ENCODE measurements at regions not wholly inside any gene's neighbourhood (a gene's known extent, or its start where the extent isn't known, plus 50 kb on each side); places are given as distances from the start of the nearest gene placed in this dataset.
"Not testable (repeated sequence)": the region's sequence is repeated elsewhere in the genome, so short reads cannot be mapped to it uniquely, and the experiment has no call there.

- no peak for DNase-seq
These were observed 290.5 kb upstream of the FOXF1 start for GRCh38 chr16:86219655-86220445.

- DNase-seq, result no peak
These were observed 289.8 kb upstream of the FOXF1 start for GRCh38 chr16:86220561-86220960.

- DNase-seq, result no peak
These were observed 289.2 kb upstream of the FOXF1 start for GRCh38 chr16:86221085-86221484.

- no peak for DNase-seq
These were observed 287.8 kb upstream of the FOXF1 start for GRCh38 chr16:86222547-86222946.

- DNase-seq, result no peak
These were observed 287.3 kb upstream of the FOXF1 start for GRCh38 chr16:86222965-86223551.

GRCh38 chr16:86224126-86224525 is 286.2 kb upstream of the FOXF1 start:
- DNase-seq, result no peak

GRCh38 chr16:86224629-86225028 is 285.7 kb upstream of the FOXF1 start:
- no peak for DNase-seq

GRCh38 chr16:86225905-86226371 is 284.4 kb upstream of the FOXF1 start:
- no peak for DNase-seq

GRCh38 chr16:86227041-86227440 is 283.3 kb upstream of the FOXF1 start:
- DNase-seq, result no peak

GRCh38 chr16:86227801-86228200 is 282.5 kb upstream of the FOXF1 start:
- no peak for DNase-seq

- DNase-seq, result no peak
These were observed 281.6 kb upstream of the FOXF1 start for GRCh38 chr16:86228713-86229112.

- DNase-seq, result no peak
These were observed 281.0 kb upstream of the FOXF1 start for GRCh38 chr16:86229283-86229682.

GRCh38 chr16:86229866-86230656 is 280.3 kb upstream of the FOXF1 start:
- no peak for DNase-seq

- no peak for DNase-seq
These were observed 278.9 kb upstream of the FOXF1 start for GRCh38 chr16:86231321-86231995.

- DNase-seq, result no peak
These were observed 278.4 kb upstream of the FOXF1 start for GRCh38 chr16:86231996-86232350.

- no peak for DNase-seq
These were observed 277.8 kb upstream of the FOXF1 start for GRCh38 chr16:86232496-86232895.

GRCh38 chr16:86233506-86233905 is 276.8 kb upstream of the FOXF1 start:
- not testable (repeated sequence) for DNase-seq

- DNase-seq, result no peak
These were observed 270.9 kb upstream of the FOXF1 start for GRCh38 chr16:86239381-86239780.

- no peak for DNase-seq
These were observed 269.5 kb upstream of the FOXF1 start for GRCh38 chr16:86240716-86241363.

- DNase-seq, result no peak
These were observed 268.6 kb upstream of the FOXF1 start for GRCh38 chr16:86241681-86242080.

- no peak for DNase-seq
These were observed 267.8 kb upstream of the FOXF1 start for GRCh38 chr16:86242244-86243122.

- DNase-seq, result no peak
These were observed 267.2 kb upstream of the FOXF1 start for GRCh38 chr16:86243123-86243473.

Data from activated T-cell treated with anti-CD3 and anti-CD28 coated beads, Interleukin-2, amount 50 U/mL, for 48 hours (primary cell).